ENCODE measurements at regions not wholly inside any gene's neighbourhood (a gene's known extent, or its start where the extent isn't known, plus 50 kb on each side); places are given as distances from the start of the nearest gene placed in this dataset.

DNA sequence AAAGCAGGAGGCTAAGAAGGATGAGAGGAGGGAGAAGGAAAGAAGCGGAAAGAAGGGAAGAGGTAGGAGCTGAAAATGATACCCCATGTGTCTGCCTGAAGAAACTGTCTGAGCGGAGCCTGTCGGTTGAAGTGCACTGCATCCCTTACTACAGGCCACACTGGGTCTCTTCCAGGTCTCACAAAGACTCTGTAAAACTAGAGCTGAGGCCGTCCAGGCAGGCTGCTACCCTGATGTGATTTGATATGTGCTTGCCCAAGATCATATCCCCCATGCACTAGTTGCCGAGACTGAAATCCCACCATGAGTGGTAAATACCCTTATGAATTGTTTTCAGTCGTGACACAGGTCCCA, 134.4 kb downstream of the MAIP1 start:
- TF ChIP-seq EZH2 (IDR thresholded peaks at IDR 0.05): no peak
- TF ChIP-seq, protein P1, sequence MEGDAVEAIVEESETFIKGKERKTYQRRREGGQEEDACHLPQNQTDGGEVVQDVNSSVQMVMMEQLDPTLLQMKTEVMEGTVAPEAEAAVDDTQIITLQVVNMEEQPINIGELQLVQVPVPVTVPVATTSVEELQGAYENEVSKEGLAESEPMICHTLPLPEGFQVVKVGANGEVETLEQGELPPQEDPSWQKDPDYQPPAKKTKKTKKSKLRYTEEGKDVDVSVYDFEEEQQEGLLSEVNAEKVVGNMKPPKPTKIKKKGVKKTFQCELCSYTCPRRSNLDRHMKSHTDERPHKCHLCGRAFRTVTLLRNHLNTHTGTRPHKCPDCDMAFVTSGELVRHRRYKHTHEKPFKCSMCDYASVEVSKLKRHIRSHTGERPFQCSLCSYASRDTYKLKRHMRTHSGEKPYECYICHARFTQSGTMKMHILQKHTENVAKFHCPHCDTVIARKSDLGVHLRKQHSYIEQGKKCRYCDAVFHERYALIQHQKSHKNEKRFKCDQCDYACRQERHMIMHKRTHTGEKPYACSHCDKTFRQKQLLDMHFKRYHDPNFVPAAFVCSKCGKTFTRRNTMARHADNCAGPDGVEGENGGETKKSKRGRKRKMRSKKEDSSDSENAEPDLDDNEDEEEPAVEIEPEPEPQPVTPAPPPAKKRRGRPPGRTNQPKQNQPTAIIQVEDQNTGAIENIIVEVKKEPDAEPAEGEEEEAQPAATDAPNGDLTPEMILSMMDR (IDR thresholded peaks at IDR 0.05): no peak
- TF ChIP-seq EZH2phosphoT487 (IDR thresholded peaks at IDR 0.05): no peak
- H3K4me1 ChIP-seq: peaks cover 44% of the 10 kb centered on the region
- H3K27ac Mint-ChIP-seq: peak overlapping the region; percentile 20
- no peaks in the 10 kb centered on the region for H3K36me3 Mint-ChIP-seq
- peaks cover 5% of the 10 kb centered on the region for H3K27me3 Mint-ChIP-seq (ENCODE audit: insufficient read depth, low read depth)
- no peaks in the 10 kb centered on the region for H3K79me2 ChIP-seq (ENCODE audit: low read depth)
- no peaks in the 10 kb centered on the region for H3K27me3 ChIP-seq
- H3K36me3 ChIP-seq: no peaks in the 10 kb centered on the region
- H3K9ac ChIP-seq: no peak overlapping the region
- H3F3A ChIP-seq (ENCODE audit: low read depth): peaks cover 3% of the 10 kb centered on the region
- no peaks in the 10 kb centered on the region for H3K9me3 Mint-ChIP-seq
- H3K4me3 Mint-ChIP-seq: no peak overlapping the region
- H2AFZ ChIP-seq (replicated peaks): no peak overlapping the region
- peak overlapping the region; percentile 6 for H3K4me2 ChIP-seq
- H4K20me1 ChIP-seq (ENCODE audit: low read depth): no peaks in the 10 kb centered on the region
- H3K9me3 ChIP-seq (ENCODE audit: low read depth): no peaks in the 10 kb centered on the region
- H3K27ac ChIP-seq: no peak overlapping the region
- DNase-seq (ENCODE audit: low spot score): no peak
- peaks cover 52% of the 10 kb centered on the region for H3K4me1 Mint-ChIP-seq
- no peak overlapping the region for H3K4me3 ChIP-seq

DNA sequence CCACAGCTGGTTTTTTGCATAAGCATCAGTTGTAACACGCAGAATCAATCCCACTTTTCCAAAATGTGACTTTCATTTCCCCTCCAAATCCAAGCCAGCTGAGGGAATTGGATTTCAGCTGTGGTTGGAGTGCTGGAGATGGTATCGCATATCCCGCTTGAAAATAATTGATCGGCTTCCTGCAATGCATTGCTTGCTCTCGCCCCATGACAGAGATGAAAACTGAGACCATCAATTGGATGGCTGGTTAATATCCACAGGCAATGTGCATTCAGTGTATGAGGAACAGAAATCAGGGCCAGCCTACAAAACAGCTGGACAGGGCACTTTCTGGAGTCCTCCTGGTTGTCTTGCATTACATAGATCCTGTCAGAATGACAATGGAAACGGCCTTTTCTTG, 135.3 kb downstream of the MAIP1 start:
- H3K27me3 ChIP-seq: no peaks in the 10 kb centered on the region
- H3K79me2 ChIP-seq (ENCODE audit: low read depth): no peaks in the 10 kb centered on the region
- no peak for DNase-seq (ENCODE audit: low spot score)
- Mint-ChIP-seq H3K4me1 (peaks cover 59% of the 10 kb centered on the region), H3K36me3 (no peaks in the 10 kb centered on the region), H3K27ac (peak overlapping the region; percentile 28), H3K27me3 (ENCODE audit: insufficient read depth, low read depth) (peaks cover 5% of the 10 kb centered on the region), H3K9me3 (no peaks in the 10 kb centered on the region), H3K4me3 (no peak overlapping the region)
- H3K9me3 ChIP-seq (ENCODE audit: low read depth): no peaks in the 10 kb centered on the region
- no peak overlapping the region for H3K27ac ChIP-seq
- H3K36me3 ChIP-seq: no peaks in the 10 kb centered on the region
- peaks cover 3% of the 10 kb centered on the region for H3F3A ChIP-seq (ENCODE audit: low read depth)
- peaks cover 44% of the 10 kb centered on the region for H3K4me1 ChIP-seq
- TF ChIP-seq EZH2 (IDR thresholded peaks at IDR 0.05) (no peak), EZH2phosphoT487 (IDR thresholded peaks at IDR 0.05) (no peak)
- TF ChIP-seq, protein P1 (IDR thresholded peaks at IDR 0.05): no peak
- H2AFZ ChIP-seq (replicated peaks): no peak overlapping the region
- H3K9ac ChIP-seq: no peak overlapping the region
- no peak overlapping the region for H3K4me2 ChIP-seq
- H3K4me3 ChIP-seq: no peak overlapping the region
- no peaks in the 10 kb centered on the region for H4K20me1 ChIP-seq (ENCODE audit: low read depth)

DNA sequence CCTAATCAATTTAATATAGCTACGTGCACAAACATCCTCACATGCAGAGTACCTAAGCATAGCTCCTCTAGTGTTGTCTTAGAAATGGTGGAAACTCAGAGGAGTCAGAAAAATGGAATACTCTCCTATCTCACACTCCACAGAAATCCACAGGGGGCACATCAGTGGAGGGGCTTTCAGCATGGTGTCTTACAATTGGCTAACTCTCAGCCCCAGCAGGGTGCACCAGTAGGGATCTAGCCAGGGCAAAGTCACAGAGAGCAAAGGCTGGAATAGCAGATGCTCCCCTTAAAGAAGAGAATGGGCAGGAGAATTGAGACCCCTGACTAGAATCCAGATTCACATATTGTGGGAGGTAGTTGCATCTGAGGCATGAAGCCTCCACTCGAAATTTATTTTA, 135.7 kb downstream of the MAIP1 start:
- no peaks in the 10 kb centered on the region for H3K36me3 ChIP-seq
- TF ChIP-seq EZH2 (IDR thresholded peaks at IDR 0.05) (no peak), EZH2phosphoT487 (IDR thresholded peaks at IDR 0.05) (no peak)
- TF ChIP-seq, protein P1 (IDR thresholded peaks at IDR 0.05): no peak
- no peak overlapping the region for H3K9ac ChIP-seq
- no peaks in the 10 kb centered on the region for H4K20me1 ChIP-seq (ENCODE audit: low read depth)
- no peak overlapping the region for H2AFZ ChIP-seq (replicated peaks)
- H3K36me3 Mint-ChIP-seq: no peaks in the 10 kb centered on the region
- no peaks in the 10 kb centered on the region for H3K27me3 ChIP-seq
- H3K4me2 ChIP-seq: peak overlapping the region; percentile 11
- no peak overlapping the region for H3K27ac ChIP-seq
- H3K4me3 ChIP-seq: no peak overlapping the region
- peak; percentile 30 for DNase-seq (ENCODE audit: low spot score)
- peaks cover 3% of the 10 kb centered on the region for H3F3A ChIP-seq (ENCODE audit: low read depth)
- peaks cover 59% of the 10 kb centered on the region for H3K4me1 Mint-ChIP-seq
- no peaks in the 10 kb centered on the region for H3K9me3 Mint-ChIP-seq
- peak overlapping the region; percentile 28 for H3K27ac Mint-ChIP-seq
- H3K9me3 ChIP-seq (ENCODE audit: low read depth): no peaks in the 10 kb centered on the region
- no peaks in the 10 kb centered on the region for H3K79me2 ChIP-seq (ENCODE audit: low read depth)
- H3K4me1 ChIP-seq: peaks cover 44% of the 10 kb centered on the region
- peaks cover 5% of the 10 kb centered on the region for H3K27me3 Mint-ChIP-seq (ENCODE audit: insufficient read depth, low read depth)
- no peak overlapping the region for H3K4me3 Mint-ChIP-seq
